Mammary epithelial cell (primary cell): ENCODE measurements at regions not wholly inside any gene's neighbourhood (a gene's known extent, or its start where the extent isn't known, plus 50 kb on each side); places are given as distances from the start of the nearest gene placed in this dataset.

Experiments
- EZH2 ChIP-seq: IDR thresholded peaks from 2 replicates; pipeline ENCODE4 v1.6.1; 2012; ENCODE audit warnings: low read length, inconsistent platforms, borderline replicate concordance
- TF ChIP-seq, protein P1 (sequence below), 2 donors: IDR thresholded peaks in 1 of 2; conservative IDR thresholded peaks in 1 of 2; 2 replicates each; pipeline ENCODE4 v1.5.1; 2011 to 2012; ENCODE audit warnings: inconsistent platforms in 2 of 2, low read length in 2 of 2, mild to moderate bottlenecking in 2 of 2, control low read depth in 1 of 2, low read depth in 1 of 2; ENCODE audit not compliant: insufficient read depth in 1 of 2; ENCODE audit errors: extremely low read depth in 1 of 2

DNA sequence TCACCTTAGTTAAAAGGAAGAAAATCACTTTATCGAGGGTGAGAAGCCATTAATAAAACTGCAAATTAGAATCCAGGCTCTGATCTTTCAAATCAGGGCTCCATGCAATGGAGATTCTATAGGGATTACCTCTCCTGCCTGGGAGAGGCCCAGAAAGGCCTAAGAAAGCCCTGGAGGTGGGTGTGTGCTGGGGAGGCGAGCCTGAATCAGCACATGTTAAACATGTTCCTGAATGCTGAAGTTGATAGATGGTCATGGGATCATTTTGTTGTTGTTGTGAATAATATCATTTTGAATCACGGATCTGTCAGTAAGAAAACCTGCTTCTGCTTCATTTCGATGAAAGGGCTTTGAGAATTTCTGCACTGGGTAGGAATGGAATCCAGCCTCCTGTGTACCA, 254.3 kb downstream of the ACKR3 start:
- no peak for TF ChIP-seq EZH2
- TF ChIP-seq, protein P1, sequence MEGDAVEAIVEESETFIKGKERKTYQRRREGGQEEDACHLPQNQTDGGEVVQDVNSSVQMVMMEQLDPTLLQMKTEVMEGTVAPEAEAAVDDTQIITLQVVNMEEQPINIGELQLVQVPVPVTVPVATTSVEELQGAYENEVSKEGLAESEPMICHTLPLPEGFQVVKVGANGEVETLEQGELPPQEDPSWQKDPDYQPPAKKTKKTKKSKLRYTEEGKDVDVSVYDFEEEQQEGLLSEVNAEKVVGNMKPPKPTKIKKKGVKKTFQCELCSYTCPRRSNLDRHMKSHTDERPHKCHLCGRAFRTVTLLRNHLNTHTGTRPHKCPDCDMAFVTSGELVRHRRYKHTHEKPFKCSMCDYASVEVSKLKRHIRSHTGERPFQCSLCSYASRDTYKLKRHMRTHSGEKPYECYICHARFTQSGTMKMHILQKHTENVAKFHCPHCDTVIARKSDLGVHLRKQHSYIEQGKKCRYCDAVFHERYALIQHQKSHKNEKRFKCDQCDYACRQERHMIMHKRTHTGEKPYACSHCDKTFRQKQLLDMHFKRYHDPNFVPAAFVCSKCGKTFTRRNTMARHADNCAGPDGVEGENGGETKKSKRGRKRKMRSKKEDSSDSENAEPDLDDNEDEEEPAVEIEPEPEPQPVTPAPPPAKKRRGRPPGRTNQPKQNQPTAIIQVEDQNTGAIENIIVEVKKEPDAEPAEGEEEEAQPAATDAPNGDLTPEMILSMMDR (conservative IDR thresholded peaks at IDR 0.05 in 1 of 2, IDR thresholded peaks at IDR 0.05 in 1 of 2; ENCODE audit: extremely low read depth in 1 of 2, insufficient read depth in 1 of 2, low read depth in 1 of 2, low read length in 2 of 2): no peak
